ENCODE measurements at regions not wholly inside any gene's neighbourhood (a gene's known extent, or its start where the extent isn't known, plus 50 kb on each side); places are given as distances from the start of the nearest gene placed in this dataset.

DNA sequence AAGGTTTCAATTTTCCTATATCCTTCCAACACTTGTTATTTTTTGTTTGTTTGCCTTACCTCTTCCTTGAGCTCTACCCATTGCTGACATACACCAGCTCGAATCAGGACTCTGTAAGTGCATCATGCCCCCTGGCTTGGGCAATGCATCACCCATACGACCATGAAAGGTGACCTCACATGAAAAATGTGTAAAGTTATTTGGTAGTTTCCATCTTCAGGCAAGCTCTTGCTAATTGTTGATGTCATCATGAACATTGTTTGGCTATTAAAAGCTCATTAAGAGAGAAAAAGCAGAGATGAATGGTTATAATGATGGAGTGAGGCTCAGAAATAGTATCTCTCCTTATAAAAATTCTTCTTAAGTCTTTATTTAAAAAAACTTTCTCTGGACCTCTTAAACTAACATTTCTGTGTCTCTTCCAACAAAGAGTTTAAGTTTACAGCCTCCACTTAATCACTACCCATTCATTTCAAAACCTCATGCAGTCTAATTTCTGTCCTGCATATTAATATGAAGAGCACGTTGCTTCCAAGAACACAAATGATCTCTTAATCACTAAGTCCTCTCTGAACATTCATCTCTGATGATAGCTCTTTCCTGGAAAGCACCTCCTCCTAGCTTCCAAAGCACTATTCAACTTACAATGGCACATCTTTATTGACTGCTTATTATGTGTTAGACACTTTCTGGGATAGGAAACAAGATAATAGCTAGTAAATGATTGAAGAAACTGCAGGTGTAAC is 236.3 kb downstream of the NFKBIZ start:
- H3K27ac Mint-ChIP-seq (ENCODE audit: unreplicated experiment), result no peak overlapping the region
- no peaks in the 10 kb centered on the region for H3K4me1 Mint-ChIP-seq (ENCODE audit: low read depth, unreplicated experiment)
- TF ChIP-seq, protein P1, sequence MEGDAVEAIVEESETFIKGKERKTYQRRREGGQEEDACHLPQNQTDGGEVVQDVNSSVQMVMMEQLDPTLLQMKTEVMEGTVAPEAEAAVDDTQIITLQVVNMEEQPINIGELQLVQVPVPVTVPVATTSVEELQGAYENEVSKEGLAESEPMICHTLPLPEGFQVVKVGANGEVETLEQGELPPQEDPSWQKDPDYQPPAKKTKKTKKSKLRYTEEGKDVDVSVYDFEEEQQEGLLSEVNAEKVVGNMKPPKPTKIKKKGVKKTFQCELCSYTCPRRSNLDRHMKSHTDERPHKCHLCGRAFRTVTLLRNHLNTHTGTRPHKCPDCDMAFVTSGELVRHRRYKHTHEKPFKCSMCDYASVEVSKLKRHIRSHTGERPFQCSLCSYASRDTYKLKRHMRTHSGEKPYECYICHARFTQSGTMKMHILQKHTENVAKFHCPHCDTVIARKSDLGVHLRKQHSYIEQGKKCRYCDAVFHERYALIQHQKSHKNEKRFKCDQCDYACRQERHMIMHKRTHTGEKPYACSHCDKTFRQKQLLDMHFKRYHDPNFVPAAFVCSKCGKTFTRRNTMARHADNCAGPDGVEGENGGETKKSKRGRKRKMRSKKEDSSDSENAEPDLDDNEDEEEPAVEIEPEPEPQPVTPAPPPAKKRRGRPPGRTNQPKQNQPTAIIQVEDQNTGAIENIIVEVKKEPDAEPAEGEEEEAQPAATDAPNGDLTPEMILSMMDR (IDR thresholded peaks at IDR 0.05; ENCODE audit: partially characterized antibody, unreplicated experiment), result no peak
- H3K9me3 Mint-ChIP-seq (ENCODE audit: unreplicated experiment), result no peaks in the 10 kb centered on the region
- peaks cover 2% of the 10 kb centered on the region for H3K27me3 Mint-ChIP-seq (ENCODE audit: unreplicated experiment)
- DNase-seq, result no peak
- no peaks in the 10 kb centered on the region for H3K36me3 Mint-ChIP-seq (ENCODE audit: unreplicated experiment)
- no peak overlapping the region for H3K4me3 Mint-ChIP-seq (ENCODE audit: unreplicated experiment)

DNA sequence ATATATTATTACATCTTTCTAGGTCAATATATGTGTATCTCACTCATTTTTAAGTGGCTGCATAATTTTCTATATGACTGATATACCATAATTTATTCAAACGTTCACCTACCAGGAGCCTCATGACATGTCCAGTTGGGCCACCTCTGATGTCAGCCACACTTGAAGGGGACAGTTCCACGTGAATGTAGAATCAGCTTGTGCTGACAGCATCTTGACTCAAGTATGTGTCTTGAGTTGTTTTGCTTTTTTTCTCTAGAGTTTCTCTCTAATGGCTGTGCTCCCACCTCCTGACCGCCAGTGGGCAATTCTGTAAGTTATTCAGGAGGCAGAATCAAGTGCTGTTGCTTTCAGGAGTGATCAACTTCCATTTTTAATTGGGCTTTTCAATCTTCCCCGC is 237.9 kb downstream of the NFKBIZ start:
- H3K27ac Mint-ChIP-seq (ENCODE audit: unreplicated experiment), result no peak overlapping the region
- peaks cover 2% of the 10 kb centered on the region for H3K27me3 Mint-ChIP-seq (ENCODE audit: unreplicated experiment)
- DNase-seq, result no peak
- H3K9me3 Mint-ChIP-seq (ENCODE audit: unreplicated experiment), result no peaks in the 10 kb centered on the region
- TF ChIP-seq, protein P1 (IDR thresholded peaks at IDR 0.05; ENCODE audit: partially characterized antibody, unreplicated experiment), result no peak
- H3K36me3 Mint-ChIP-seq (ENCODE audit: unreplicated experiment), result no peaks in the 10 kb centered on the region
- no peaks in the 10 kb centered on the region for H3K4me1 Mint-ChIP-seq (ENCODE audit: low read depth, unreplicated experiment)
- no peak overlapping the region for H3K4me3 Mint-ChIP-seq (ENCODE audit: unreplicated experiment)

DNA sequence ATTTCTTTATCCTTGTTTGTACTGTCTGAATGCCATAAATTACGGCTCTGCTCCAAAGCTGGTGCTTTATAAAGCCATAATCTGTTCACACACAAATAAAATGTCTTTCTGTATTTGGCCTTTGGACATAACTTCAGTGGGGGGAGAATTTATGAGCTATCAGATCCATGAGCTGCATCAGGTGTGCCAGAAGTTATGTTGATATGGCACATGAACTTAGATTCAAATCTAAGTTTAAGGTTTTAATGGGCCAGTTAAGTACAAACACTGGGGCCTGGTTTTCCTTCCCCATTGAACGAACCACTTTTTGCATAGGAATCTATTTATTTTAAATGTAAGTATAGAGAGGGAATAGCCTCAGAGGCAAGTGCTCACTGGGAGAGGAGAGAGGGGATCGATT is 239.9 kb downstream of the NFKBIZ start:
- no peak overlapping the region for H3K4me3 Mint-ChIP-seq (ENCODE audit: unreplicated experiment)
- H3K27me3 Mint-ChIP-seq (ENCODE audit: unreplicated experiment), result no peaks in the 10 kb centered on the region
- no peak overlapping the region for H3K27ac Mint-ChIP-seq (ENCODE audit: unreplicated experiment)
- no peak for DNase-seq
- TF ChIP-seq, protein P1 (IDR thresholded peaks at IDR 0.05; ENCODE audit: partially characterized antibody, unreplicated experiment), result no peak
- H3K4me1 Mint-ChIP-seq (ENCODE audit: low read depth, unreplicated experiment), result no peaks in the 10 kb centered on the region
- no peaks in the 10 kb centered on the region for H3K9me3 Mint-ChIP-seq (ENCODE audit: unreplicated experiment)
- no peaks in the 10 kb centered on the region for H3K36me3 Mint-ChIP-seq (ENCODE audit: unreplicated experiment)

DNA sequence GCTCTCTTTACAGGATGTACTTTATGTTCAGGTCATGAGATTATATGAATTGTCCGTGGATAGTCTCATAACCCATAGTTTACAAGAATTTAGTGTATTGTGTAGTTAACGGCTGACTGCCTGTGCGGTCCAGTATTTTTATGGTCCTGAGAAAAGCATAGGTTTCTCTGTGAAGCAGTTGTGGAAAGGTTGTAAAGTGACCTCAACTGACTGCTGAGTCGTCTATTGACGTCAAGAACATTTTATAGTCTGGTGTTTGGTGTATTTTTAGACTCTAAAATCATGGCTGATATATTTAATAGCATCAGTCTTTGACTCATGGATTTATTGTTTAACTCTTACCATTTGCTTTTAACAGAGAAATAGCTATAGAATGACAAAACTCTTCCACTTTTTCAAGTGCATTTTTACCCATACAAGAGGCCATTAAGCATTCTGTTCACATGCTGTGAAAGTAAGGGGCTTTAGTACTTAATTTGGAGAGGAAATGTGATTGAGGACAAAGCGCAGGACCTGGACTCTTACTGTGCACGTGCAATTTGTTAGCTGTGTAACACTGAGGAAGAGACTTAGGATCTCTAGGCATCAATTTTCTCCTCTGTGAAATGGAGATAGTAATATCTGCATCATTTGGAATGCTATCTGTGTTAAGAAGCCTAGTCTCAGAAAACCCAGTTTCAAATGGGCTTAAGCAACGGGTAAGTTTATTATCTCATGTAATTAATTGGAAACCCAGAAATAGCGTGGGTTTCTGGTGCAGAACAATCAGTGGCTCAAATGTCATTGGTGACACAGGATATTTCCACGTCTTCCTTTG is 240.8 kb downstream of the NFKBIZ start:
- Mint-ChIP-seq H3K4me1 (ENCODE audit: low read depth, unreplicated experiment) (no peaks in the 10 kb centered on the region), H3K36me3 (ENCODE audit: unreplicated experiment) (no peaks in the 10 kb centered on the region), H3K9me3 (ENCODE audit: unreplicated experiment) (no peaks in the 10 kb centered on the region), H3K4me3 (ENCODE audit: unreplicated experiment) (no peak overlapping the region), H3K27ac (ENCODE audit: unreplicated experiment) (no peak overlapping the region), H3K27me3 (ENCODE audit: unreplicated experiment) (no peaks in the 10 kb centered on the region)
- no peak for DNase-seq
- TF ChIP-seq, protein P1 (IDR thresholded peaks at IDR 0.05; ENCODE audit: partially characterized antibody, unreplicated experiment), result no peak

DNA sequence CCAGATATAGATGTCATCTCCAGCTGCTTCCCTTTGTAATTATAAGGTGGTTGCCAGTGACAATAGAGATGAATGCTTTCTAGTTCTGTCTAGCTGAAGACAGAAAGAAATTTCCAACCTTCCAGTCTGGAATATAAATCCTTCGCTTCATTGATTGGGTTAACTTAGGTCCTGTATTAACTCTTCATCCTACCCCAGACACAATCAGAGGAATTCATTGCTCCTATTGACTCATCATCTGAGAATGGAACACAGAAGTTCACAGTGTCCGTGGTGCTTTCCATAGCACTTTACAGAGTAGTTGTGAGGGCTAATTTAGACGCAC is 241.4 kb downstream of the NFKBIZ start:
- no peak overlapping the region for H3K27ac Mint-ChIP-seq (ENCODE audit: unreplicated experiment)
- no peaks in the 10 kb centered on the region for H3K9me3 Mint-ChIP-seq (ENCODE audit: unreplicated experiment)
- no peak for DNase-seq
- peaks cover 4% of the 10 kb centered on the region for H3K4me1 Mint-ChIP-seq (ENCODE audit: low read depth, unreplicated experiment)
- H3K27me3 Mint-ChIP-seq (ENCODE audit: unreplicated experiment), result no peaks in the 10 kb centered on the region
- H3K36me3 Mint-ChIP-seq (ENCODE audit: unreplicated experiment), result no peaks in the 10 kb centered on the region
- H3K4me3 Mint-ChIP-seq (ENCODE audit: unreplicated experiment), result no peak overlapping the region
- TF ChIP-seq, protein P1 (IDR thresholded peaks at IDR 0.05; ENCODE audit: partially characterized antibody, unreplicated experiment), result no peak
